GM19438 (cell line): ENCODE measurements at regions not wholly inside any gene's neighbourhood (a gene's known extent, or its start where the extent isn't known, plus 50 kb on each side); places are given as distances from the start of the nearest gene placed in this dataset.

Source experiments
- ATAC-seq: cut with Tn5 transposase; IDR thresholded peaks from one replicate; pipeline ENCODE4 v1.9.1; 2021; ENCODE audit warnings: low read depth; ENCODE audit not compliant: unreplicated experiment

DNA sequence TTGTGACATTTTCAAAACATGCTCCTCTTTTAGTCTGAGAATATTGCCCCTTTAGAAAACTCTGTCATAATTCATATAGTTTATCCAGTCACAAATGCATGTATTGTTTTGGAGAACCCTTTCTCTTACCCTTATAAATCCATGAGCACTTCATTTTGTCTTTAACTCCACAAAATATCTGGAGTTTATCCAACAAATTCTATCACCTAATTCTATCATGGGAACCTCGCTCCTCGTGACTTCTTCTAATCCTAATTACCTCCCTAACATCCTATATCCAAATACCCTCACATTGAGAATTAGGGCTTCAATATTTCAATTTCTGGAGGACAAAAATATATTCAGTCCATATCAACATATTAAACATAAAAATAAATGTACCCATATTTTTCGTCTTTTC lies 1565.9 kb downstream of the ARAP2 start:
- no peak for ATAC-seq

DNA sequence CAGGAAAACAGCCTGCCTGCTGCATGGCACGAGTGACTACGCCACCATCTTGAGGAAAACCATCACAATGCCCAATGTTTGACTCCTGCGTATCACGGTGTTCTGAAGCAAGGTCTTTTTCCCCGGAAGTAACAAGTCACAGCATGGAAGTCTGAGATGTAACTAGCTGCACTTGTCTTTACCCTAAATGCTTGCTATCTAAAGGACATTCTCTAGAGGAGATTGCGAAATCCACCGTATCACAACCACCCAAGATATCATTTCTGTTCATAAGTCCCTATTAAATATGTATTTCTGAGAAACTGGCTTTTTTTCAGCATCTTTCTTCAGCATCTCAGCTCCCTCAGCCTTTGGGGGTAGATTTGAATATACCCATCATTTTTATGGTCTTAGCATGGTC lies 1565.1 kb downstream of the ARAP2 start:
- no peak for ATAC-seq

DNA sequence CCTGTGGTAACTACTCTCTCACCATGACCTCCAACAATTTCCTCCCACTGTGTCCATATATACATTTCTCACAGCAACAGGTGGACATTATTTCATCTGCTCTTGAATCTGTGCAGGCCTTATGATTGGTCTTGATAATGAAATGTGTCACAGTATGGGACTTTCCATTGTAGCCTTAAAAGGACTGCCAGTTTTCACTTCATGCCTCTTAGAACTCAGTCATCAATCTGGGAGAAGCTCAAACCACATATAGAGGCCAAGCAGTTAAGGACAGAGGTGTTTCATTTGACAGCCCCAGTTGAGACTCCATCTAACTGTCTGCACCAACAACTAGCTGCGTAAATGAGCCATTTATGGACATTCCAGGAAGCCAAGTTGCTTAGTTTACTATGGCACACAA lies 1534.8 kb downstream of the ARAP2 start:
- no peak for ATAC-seq

DNA sequence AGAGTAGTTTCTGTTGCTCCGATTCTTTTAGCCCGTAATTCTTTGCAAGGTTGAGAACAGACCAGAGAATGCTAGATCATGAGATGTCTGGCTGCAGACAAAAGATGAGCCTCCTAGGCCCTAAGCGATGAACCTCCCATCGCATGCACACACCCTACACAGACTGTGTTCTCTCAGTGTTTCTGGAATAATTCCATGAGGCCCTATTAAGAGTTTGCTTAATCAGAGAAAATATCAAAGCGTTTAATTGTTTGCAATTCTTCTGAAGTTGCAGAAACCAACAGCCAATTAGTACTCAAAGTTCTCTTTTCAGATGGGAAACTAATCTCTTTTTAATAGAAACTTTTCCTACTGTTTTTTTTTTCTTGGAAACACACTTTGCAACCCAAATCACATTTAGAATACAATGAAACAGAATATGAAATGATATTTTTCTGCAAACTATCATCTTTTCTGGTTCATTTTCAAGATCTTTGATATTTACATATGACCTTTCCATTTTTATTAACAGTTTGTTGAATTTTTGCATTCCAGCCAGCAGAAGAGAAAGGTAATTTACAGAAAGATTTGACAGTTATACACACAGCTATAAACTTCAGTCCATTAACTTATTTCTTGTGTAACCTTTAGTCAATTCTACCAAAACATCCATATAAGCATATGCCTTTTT lies 1525.6 kb downstream of the ARAP2 start:
- ATAC-seq: no peak

DNA sequence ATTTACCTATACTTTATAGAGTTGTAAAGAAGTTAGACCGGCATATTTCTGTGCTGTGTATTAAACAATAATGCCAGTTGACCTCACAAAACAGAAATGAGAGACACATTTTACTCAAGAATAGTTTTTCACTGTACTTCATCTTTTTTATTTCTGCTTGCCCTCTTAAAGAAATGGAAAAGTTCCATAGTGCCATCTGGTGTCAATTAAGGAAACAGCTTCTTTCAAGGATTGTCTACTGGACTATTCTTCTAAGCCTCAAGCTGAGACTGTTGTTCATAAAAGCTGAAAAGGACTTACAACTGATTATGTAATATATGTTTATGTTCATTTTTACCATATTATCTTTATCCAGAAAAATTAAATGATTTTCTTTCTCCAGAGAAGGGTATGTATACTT lies 1523.7 kb downstream of the ARAP2 start:
- ATAC-seq: no peak

DNA sequence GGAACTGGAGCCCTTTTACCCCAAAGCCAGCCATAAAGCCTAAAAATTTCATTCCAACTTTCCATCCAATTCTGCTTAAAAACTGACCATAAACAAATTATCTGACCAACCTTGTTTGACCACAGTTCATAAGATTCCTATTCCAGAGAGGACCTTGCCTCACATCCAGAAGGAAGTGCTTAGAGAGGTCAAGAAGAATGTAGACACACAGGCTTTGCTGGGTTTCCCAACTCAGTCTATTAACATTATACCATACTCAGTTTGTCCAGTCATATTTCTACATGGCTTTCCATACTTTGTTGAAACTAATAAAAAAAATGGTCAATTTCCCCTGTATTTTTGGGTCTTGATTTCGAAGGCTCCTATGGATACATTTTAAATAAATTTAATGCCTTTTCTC lies 1522.5 kb downstream of the ARAP2 start:
- ATAC-seq: no peak

DNA sequence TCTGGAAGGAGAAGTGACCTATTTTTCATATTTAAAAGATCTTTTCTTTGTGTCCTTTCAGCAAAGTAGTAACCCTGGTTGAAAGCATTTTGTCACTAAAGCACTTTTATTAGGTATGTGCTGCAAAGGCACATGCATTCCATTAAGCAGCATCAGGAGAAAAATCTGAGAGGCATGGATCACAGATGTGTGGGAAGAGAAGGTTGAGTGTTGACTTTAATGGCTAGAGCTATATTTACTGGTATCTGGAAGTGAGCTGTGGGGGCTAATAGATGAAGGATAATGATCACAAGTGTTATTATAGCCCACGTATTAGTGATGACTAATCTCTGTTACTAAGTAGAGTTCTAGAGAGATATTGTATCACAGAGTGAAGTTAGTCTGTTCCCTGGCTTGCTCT lies 1520.7 kb downstream of the ARAP2 start:
- no peak for ATAC-seq

DNA sequence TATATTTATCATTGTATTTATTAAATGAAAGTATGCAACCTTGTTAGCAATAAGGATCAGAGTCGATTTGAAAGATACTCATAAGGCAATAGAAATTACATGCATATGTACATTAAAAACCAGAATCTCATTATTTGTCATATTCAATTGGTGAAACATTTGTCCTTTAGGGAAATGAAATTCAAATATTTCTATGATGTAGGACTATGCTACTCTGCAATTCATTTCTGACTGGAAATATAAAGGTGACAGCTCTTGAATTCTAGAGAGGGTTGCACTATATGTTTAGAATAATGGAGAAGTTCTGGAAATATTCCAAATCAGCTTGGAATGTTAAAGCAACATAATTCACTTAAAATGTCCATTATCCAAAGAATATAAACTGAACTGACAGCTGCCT lies 1519.8 kb downstream of the ARAP2 start:
- ATAC-seq: no peak

DNA sequence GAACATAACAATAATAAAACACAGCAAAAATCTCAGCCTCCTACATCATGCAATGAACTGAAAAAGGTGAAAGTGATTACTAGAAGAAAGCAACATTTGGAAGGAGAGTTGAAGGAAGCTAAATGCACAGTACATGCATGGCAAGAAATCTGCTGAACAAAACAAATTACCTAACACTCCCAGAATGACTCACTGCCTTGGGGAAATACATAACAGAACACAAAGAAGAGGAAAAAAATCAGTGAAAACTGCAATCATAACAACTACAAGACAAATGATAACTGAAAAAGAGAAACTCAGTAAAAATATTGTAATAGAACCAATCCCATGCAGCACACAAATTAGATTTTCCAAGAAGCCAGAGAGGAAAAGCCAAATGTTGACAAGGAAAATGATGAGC lies 1513.2 kb downstream of the ARAP2 start:
- ATAC-seq: no peak

DNA sequence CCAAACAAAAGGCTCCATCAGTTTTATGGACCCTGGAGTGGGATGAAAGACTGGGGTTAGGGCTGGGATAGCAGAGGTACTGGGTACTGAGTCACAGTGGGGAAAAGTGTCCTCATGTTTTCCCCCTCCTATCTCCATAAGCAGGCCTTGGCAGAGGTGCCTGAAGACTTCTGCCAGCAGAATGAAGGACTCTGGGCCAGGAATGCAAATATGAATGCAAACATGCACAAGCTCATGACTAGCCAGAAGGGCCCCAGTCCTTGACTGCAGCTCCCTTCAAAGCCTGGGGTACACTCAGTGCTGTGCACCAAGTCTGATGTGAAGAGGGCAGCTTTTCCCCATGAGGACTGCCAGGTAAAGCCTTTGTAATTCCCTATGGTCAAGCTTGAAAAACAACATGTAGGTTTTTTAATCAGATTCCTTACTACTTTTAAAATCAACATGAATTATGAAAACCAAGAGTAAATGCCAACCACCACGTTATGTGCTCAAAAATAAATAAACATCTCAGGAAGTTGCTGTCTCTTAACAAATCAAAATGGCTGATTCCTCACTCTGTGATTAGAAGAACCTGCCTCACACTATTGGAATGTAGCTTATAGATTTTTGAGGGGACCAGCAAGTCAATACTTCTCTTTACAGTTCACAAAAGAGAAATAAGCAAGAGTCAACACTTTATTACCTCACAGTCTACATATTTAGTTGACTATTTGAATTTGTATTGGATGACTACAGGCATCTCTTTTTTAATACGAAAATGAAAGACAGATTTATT lies 1512.0 kb downstream of the ARAP2 start:
- no peak for ATAC-seq

DNA sequence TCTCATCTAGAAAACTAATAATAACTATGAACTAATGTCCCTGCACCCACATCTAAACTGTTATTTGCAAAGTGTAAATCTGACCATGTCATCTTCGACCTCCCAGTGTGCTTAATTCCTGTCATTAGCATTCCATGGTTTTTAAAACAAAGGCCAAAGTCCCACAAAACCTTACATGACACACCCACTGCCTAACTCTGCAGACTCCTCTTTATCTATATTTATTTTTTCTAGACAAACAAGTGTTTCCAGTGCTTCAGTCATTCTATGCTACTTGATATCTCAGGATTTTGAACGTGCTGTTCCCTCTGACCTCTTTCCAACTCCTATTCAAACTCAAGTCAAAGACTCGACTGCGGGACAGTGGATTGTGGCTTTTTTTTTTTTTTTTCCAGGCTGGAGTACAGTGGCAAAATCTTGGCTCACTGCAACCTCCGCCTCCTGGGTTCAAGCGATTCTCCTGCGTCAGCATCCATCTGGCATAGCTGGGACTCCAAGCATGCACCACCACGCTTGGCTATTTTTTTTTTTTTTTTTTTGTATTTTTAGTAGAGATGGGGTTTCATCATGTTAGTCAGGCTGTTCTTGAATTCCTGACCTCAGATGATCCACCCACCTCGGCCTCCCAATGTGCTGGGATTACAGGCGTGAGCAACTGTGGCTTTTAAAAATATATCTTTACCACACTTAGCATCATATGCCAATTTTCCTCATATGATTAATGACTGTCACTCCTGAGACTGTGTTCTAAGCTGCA lies 1511.0 kb downstream of the ARAP2 start:
- ATAC-seq: no peak

DNA sequence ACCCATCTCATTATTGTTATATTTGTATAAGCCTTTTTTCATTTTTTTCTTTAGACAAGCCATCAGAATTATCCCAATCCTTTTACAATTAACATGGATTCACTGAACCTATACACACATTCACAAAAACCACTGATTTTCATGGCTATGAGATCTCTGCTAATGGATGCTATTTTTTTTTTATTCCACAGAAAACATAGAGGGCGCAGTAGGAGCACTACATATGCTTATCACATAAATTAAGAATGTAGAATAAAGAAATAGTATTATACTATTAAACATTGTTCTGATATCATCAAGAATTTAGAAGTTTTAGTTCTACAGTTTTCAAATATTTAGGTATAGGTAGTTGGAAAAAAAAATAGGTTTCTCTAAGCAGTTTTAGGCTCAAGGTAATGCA lies 1477.4 kb downstream of the ARAP2 start:
- ATAC-seq: no peak

DNA sequence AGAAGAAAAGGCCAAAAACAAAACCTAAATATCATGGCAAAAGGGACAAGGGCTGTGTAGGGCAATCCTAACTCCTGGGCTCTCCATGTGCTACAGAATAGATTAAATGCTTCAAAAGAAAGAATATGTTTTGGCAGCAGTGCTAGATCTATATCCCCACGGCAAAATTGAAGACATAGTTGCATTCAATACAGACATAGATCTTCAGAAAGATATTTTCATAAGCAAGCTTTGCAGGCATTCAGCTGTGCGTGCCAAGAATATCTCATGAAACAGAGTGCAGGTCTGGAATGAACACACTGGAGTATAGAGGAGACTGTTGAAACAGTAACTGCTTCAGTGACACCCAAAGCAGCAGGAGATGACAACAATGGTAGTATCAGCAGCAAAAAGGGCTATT lies 1476.9 kb downstream of the ARAP2 start:
- no peak for ATAC-seq

DNA sequence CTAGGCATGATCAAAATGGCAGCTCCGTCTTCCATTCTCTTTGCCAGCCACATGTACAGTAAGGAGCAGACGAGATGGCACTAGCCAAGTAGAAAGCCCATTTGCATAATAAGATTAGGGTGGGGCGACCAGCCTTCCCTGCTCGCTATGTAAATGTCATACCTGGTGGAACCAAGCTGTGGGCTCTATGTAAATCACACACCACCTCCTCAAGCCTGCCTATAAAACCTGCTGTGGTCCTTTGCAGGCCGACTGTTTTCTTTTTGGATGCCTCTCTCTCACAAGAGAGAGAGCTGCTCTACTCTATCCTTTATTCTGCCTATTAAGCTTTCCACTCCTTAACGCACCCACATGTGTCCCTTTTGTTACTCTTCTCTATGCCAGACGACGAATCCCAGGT lies 1472.7 kb downstream of the ARAP2 start:
- no peak for ATAC-seq

DNA sequence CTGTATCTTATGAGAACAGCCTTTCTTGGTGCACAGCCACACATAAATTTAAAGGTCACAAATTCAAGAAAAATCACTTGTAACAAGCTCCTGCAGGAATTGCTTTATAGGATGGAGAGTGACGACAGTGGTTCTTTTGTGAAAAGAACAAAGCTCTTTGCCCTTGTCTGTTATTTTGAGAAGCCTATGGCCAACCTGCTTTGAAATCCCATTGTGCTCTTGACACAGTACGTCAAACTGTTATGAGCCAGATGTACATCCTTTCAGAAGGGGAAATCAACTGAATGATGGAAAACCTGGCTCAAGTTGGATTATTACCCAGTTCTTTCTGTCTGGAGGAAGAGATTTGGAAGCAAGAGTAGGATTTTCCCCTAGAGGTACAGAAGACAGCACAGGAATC lies 1454.2 kb downstream of the ARAP2 start:
- no peak for ATAC-seq

DNA sequence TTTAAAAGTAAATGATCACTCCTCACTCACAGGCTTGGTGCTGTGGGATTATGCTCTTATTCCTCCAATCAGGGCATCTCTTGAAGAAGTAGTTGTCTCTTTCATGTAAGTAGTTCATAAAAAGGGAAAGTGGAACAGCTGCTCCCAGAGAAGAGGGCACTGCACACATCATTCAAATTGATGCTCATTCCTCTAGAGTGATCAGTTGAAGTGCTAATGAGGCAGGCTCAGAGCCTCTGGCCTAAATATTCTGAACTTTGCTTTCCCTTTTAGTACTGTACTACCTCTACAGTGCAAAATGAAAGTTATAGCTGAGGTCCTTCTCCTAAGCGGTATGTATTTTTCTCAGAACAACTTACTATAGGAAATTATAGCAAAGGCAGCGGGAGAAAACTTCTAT lies 1453.1 kb downstream of the ARAP2 start:
- ATAC-seq: no peak

DNA sequence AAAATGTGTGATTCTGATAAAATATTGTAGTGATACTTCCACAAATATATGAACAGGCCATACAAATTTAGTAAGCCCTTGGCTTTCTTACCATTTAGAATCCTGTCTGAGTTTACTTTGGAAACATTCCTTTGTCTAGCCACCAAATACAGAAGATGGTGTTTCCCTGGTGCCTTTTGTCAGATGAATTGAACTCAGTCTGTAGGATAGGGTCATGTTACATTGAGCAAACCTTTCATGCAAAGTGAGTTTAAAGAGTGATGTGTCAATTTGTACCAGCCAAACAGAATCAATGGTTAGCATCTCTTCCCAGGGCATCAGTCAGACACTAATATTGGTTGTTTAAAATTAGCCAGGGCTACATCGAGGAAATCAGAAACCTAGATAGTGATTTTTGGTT lies 1443.4 kb downstream of the ARAP2 start:
- ATAC-seq: no peak

DNA sequence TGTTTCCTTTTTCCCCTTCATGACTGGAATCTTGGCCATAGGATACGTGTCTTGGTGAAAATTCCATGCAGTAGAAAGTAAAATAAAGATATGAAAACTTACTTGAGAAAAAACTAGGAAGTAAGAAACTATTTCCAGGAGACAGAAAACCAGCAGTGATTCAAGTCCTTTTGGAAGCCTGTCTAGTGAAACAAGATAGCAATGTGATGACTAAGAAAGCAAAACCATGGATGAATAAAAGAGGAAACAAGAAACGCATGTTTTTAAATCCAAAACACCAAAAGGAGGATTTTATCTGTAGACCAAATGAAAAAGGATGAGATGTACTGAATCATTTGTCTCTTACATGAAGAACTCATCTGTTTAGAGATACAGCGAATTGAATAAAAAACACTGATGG lies 1430.0 kb downstream of the ARAP2 start:
- ATAC-seq: no peak

DNA sequence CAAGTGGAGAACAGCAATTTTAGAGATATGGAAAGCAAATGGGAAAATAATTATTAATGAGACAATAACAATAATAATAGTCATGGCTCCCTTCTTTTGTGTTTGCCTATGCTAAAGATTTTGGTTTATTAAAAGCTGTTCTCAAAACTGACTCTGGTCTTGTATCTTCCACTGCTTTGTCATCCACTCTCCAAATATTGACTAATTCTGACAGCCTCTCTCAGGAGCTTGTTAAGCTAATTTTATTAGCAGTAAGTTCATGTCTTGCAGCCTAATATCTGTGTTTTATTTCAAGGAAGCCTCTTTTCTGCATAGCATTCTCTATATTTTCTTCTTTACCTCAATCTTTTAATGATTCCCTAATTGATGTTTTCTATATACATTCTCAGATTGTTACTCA lies 1419.8 kb downstream of the ARAP2 start:
- ATAC-seq: no peak

DNA sequence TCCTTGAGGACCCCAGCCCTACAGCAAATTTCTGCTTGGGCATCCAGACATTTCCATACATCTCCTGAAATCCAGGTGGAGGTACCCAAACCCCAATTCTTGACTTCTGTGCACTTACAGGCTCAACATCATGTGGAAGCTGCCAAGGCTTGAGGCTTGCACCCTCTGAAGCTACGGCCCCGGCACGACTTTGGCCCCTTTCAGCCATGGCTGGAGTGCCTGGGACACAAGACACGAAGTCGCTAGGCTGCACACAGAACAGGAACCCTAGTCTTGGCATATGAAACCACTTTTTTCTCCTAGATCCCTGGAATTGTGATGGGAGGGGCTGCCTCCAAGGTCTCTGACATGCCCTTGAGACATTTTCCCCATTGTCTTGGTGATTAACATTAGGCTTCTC lies 1417.7 kb downstream of the ARAP2 start:
- no peak for ATAC-seq

DNA sequence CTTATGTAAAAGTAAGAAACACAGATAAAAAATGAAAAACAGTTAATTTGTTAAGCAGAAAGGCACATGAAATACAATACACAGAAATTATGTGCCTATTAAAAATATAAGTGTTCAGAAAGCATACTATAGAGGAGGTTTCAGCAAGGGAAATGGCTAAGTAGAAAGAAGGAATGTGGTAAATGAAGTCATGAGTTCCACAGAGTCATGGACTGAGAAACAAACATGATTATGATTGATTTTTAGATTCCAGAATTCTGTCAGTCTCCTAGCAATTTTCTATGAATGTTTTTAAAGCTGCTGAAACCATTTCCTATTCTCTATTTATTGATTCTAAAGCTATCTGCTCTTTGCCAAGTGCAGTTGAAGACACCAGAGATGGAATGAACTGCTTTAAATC lies 1398.4 kb downstream of the ARAP2 start:
- no peak for ATAC-seq

DNA sequence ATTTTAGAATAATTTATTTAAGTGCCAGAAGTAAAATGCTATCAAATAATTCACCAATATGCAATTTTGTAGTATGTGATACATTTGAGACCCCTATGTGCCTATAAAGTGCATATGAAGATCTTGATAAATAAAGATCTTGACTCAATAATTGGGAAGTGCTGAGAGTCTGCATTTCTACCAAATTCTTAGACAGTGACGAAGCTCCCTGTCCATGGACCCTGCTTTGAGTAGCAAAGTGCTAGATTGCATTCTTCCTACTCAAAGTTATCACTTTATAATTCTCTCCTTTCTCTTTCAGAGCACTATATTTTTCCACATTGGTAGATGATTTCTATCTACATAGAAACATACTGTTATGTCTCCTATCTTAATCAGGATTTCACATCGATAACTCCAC lies 1393.9 kb downstream of the ARAP2 start:
- no peak for ATAC-seq
